ENCODE measurements at regions not wholly inside any gene's neighbourhood (a gene's known extent, or its start where the extent isn't known, plus 50 kb on each side); places are given as distances from the start of the nearest gene placed in this dataset.

DNA sequence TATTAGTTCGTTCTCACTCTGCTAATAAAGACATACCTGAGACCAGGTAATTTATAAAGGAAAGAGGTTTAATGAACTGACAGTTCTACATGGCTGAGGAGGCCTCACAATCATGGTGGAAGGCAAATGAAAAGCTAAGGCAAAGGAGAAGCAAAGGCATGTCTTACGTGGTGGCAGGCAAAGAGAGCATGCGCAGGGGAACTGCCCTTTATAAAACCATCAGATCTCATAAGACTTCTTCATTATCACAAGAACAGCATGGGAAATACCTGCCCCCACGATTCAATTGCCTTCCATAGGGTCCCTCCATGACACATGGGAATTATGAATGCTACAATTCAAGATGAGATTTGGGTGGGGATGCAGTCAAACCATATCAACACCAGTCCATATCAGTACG lies 133.5 kb downstream of the ZNF621 start:
- TF ChIP-seq POLR2A (IDR thresholded peaks at IDR 0.05): no peak
- TF ChIP-seq, protein P1, sequence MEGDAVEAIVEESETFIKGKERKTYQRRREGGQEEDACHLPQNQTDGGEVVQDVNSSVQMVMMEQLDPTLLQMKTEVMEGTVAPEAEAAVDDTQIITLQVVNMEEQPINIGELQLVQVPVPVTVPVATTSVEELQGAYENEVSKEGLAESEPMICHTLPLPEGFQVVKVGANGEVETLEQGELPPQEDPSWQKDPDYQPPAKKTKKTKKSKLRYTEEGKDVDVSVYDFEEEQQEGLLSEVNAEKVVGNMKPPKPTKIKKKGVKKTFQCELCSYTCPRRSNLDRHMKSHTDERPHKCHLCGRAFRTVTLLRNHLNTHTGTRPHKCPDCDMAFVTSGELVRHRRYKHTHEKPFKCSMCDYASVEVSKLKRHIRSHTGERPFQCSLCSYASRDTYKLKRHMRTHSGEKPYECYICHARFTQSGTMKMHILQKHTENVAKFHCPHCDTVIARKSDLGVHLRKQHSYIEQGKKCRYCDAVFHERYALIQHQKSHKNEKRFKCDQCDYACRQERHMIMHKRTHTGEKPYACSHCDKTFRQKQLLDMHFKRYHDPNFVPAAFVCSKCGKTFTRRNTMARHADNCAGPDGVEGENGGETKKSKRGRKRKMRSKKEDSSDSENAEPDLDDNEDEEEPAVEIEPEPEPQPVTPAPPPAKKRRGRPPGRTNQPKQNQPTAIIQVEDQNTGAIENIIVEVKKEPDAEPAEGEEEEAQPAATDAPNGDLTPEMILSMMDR (IDR thresholded peaks at IDR 0.05): no peak

All from esophagus squamous epithelium (tissue), 4 donors.